Common myeloid progenitor, CD34-positive (primary cell): ENCODE measurements at regions not wholly inside any gene's neighbourhood (a gene's known extent, or its start where the extent isn't known, plus 50 kb on each side); places are given as distances from the start of the nearest gene placed in this dataset.

ENCODE experiments used
- CTCF ChIA-PET: fragments of 350-600 bp; sonication (Branson Sonifier 250); formaldehyde crosslinking; loops from one replicate; lab custom pipeline; 2021; ENCODE audit warnings: antibody characterized with exemption; lab: Charles Lee
- POLR2A ChIA-PET: fragments of 350-600 bp; sonication (Branson Sonifier 250); formaldehyde crosslinking; loops from one replicate; lab custom pipeline; 2021; ENCODE audit warnings: antibody characterized with exemption; lab: Charles Lee
- DNase-seq, 3 donors: peaks; one replicate each; pipeline versions ENCODE4 v3.0.0 to v3.0.0-alpha.2; 2013
- H3K27ac ChIP-seq, 2 experiments: 1 replicate in 1 of 2; 2 replicates in 1 of 2; pipeline ENCODE4 v1.7.0; 2013; ENCODE audit warnings: inconsistent platforms in 2 of 2, low read length in 2 of 2, mild to moderate bottlenecking in 2 of 2, low read depth in 1 of 2, moderate library complexity in 1 of 2; ENCODE audit not compliant: severe bottlenecking in 2 of 2, insufficient read depth in 1 of 2, poor library complexity in 1 of 2
- H3K27me3 ChIP-seq, 5 experiments: replicated peaks in 2 of 5; 1 replicate in 3 of 5; 2 replicates in 2 of 5; pipeline versions ENCODE4 v1.6.1 to v1.7.0; 2013; ENCODE audit warnings: low read length in 4 of 5, mild to moderate bottlenecking in 2 of 5, moderate library complexity in 2 of 5, inconsistent platforms in 1 of 5; ENCODE audit not compliant: insufficient read depth in 5 of 5, control insufficient read depth in 4 of 5
- H3K36me3 ChIP-seq, 4 experiments: 1 replicate in 2 of 4; 2 replicates in 2 of 4; pipeline versions ENCODE4 v1.6.1 to v1.7.0; 2013; ENCODE audit warnings: low read length in 3 of 4, control low read depth in 1 of 4, mild to moderate bottlenecking in 1 of 4; ENCODE audit not compliant: control insufficient read depth in 4 of 4, insufficient read depth in 4 of 4
- H3K4me1 ChIP-seq, 4 experiments: 1 replicate in 3 of 4; 2 replicates in 1 of 4; pipeline versions ENCODE4 v1.6.1 to v1.7.1; 2013; ENCODE audit warnings: low read length in 3 of 4, mild to moderate bottlenecking in 3 of 4, control low read depth in 1 of 4, inconsistent platforms in 1 of 4, moderate library complexity in 1 of 4; ENCODE audit not compliant: control insufficient read depth in 4 of 4, insufficient read depth in 4 of 4; ENCODE audit errors: control extremely low read depth in 1 of 4
- H3K4me3 ChIP-seq, 7 experiments: 1 replicate in 4 of 7; 2 replicates in 3 of 7; pipeline versions ENCODE4 v1.5.1 to v1.7.0; 2013; ENCODE audit warnings: mild to moderate bottlenecking in 7 of 7, low read length in 6 of 7, moderate library complexity in 6 of 7, inconsistent platforms in 2 of 7, low read depth in 2 of 7, control low read depth in 1 of 7; ENCODE audit not compliant: insufficient read depth in 4 of 7, control insufficient read depth in 1 of 7; ENCODE audit errors: extremely low read depth in 1 of 7
- H3K9me3 ChIP-seq, 5 experiments: 1 replicate in 4 of 5; 2 replicates in 1 of 5; pipeline versions ENCODE4 v1.6.1 to v1.7.1; 2013; ENCODE audit warnings: low read length in 4 of 5, mild to moderate bottlenecking in 2 of 5, inconsistent platforms in 1 of 5, low read depth in 1 of 5, moderate library complexity in 1 of 5; ENCODE audit not compliant: control insufficient read depth in 4 of 5, insufficient read depth in 2 of 5; ENCODE audit errors: control extremely low read depth in 1 of 5
- WGBS: methylation state at CpG from one replicate; pipeline ENCODE4 v1.1.5; 2013; ENCODE audit not compliant: insufficient coverage; 5-methylcytosine and 5-hydroxymethylcytosine counted together

GRCh38 chr13:84684804-84685203, 802.5 kb upstream of the SLITRK1 start:
- WGBS = 97% methylated on average over 5 of the region's 6 CpGs
- CTCF ChIA-PET = no interaction called here
- no peaks in the 10 kb centered on the region for H3K4me1 ChIP-seq
- no peak overlapping the region for H3K27ac ChIP-seq
- H3K9me3 ChIP-seq = peaks cover 0 to 12% (median 7%) of the 10 kb centered on the region in 5 experiments
- H3K36me3 ChIP-seq = no peaks in the 10 kb centered on the region
- POLR2A ChIA-PET = no interaction called here
- H3K27me3 ChIP-seq = no peaks in the 10 kb centered on the region
- no peak for DNase-seq
- no peak overlapping the region for H3K4me3 ChIP-seq

DNA sequence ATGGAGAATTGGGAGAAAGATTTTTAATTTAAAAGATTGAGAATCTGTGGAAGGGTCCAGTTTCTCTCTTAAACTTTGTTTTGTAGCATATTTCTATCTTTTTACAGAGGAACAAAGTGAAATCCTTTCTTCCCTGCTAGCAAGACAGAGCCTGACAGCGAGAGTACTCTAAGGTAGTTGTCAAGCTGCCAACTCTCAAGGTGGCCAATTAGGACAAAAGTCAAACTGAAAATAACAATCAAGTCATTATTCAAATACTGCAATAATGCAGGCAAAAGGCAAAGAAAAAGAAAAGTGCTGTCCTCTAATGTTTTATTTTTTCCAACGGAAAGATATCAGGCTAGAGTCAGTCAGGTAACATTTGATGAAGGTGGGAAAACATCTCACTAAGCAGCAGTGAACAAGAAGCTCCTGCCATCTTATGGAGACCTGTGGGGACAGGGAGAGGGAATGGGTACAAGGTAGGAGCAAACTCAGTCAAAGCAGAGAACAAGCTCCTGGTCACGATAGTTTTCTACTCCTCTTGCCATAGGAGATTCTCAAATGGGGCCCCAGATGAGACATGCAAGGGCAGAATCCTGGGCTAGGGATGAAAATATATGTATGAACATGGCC, 801.9 kb upstream of the SLITRK1 start:
- POLR2A ChIA-PET = no interaction called here
- no peaks in the 10 kb centered on the region for H3K36me3 ChIP-seq
- WGBS = 100% methylated on average over 2 of the region's 3 CpGs
- no peaks in the 10 kb centered on the region for H3K4me1 ChIP-seq
- CTCF ChIA-PET = no interaction called here
- H3K4me3 ChIP-seq = no peak overlapping the region
- no peaks in the 10 kb centered on the region for H3K27me3 ChIP-seq
- peaks cover 0 to 12% (median 5%) of the 10 kb centered on the region in 5 experiments for H3K9me3 ChIP-seq
- DNase-seq = no peak
- no peak overlapping the region for H3K27ac ChIP-seq

DNA sequence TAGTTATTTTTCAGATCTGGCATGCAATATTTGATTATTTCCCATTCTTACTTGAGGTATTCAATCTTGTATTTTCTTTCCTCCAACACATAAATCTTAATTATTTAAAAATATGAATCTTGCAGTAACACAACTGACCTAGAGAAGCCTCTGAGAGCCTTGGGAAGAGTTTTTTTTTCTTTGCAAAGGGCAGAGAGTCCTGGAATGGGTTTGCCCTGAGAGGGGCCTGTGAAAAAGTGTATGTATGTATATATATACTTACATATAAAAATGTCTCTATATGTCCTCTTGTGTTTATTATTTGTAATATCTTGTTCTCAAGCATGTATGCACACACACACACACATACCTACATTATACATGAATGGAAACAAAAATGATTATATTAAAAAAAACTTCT, 801.2 kb upstream of the SLITRK1 start:
- Histone ChIP-seq H3K27me3 (no peaks in the 10 kb centered on the region), H3K36me3 (no peaks in the 10 kb centered on the region), H3K9me3 (peaks cover 0 to 12% (median 5%) of the 10 kb centered on the region in 5 experiments), H3K4me3 (no peak overlapping the region), H3K27ac (no peak overlapping the region), H3K4me1 (no peaks in the 10 kb centered on the region)
- POLR2A ChIA-PET = no interaction called here
- no peak for DNase-seq
- CTCF ChIA-PET = no interaction called here

DNA sequence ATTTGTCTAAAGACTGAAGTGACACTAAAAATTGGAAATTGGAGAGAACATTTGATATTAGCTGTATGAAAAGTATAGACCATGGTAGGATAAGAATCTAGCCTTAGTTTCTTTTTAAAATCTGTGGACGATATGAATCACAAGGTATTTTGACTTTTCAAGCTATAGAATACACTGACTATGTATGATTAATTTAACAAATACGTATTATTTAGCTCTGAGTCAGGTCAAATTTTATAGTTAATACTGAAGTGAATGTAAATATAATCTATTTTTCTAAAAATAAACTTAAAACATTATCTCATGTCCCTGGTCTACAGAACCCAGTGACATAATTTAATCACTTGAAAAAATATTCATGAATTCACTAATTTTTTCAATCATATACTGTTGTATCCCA, 795.6 kb upstream of the SLITRK1 start:
- Histone ChIP-seq H3K4me1 (no peaks in the 10 kb centered on the region), H3K4me3 (no peak overlapping the region), H3K27me3 (no peaks in the 10 kb centered on the region), H3K9me3 (peaks cover 0 to 3% (median 2%) of the 10 kb centered on the region in 5 experiments), H3K36me3 (no peaks in the 10 kb centered on the region), H3K27ac (no peak overlapping the region)
- WGBS = no CpG with 5 or more reads among the region's 2 CpGs
- no peak for DNase-seq
- ChIA-PET POLR2A (no interaction called here), CTCF (no interaction called here)

DNA sequence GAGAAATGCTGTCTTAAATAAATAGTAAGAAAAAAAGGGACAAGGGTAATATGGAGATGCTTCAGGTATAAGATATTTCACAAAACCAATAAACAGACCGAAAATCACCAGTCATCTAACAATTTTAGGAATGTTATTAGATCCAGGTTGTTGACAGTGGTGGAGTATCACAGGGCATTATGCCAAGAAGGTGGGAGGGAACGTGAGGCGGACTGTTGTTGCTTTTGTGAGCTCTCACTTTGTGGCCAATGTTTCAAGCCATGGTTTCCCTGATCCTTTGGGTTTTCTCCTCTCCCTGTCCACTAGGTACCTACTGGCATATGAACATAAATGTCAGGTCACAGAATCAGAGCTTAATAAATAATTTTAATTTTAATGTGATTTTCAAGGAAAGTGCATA, 790.3 kb upstream of the SLITRK1 start:
- Histone ChIP-seq H3K9me3 (peaks cover 0 to 3% (median 0%) of the 10 kb centered on the region in 5 experiments), H3K4me1 (no peaks in the 10 kb centered on the region), H3K27me3 (no peaks in the 10 kb centered on the region), H3K36me3 (no peaks in the 10 kb centered on the region), H3K27ac (no peak overlapping the region), H3K4me3 (no peak overlapping the region)
- no CpG with 5 or more reads among the region's 3 CpGs for WGBS
- POLR2A ChIA-PET = no interaction called here
- no peak for DNase-seq
- CTCF ChIA-PET = no interaction called here

DNA sequence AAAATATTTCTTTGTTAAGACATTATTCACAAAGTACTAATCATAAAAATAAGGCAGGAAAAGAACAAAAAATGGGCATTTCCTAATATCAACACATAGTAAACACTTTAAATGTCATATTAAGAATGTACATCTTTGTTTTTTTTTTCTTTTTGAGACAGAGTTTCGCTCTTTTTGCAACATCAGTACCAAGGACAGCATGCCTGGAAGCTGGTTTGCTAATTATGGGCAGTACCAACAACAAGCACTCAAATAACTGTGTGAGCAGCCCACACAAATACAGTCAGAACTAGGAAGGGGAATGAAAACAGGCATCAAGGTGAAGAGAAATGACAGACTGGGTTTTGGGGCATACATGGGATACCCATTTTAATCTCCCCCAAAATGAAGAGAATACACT, 788.0 kb upstream of the SLITRK1 start:
- H3K4me3 ChIP-seq = no peak overlapping the region
- H3K27me3 ChIP-seq = no peaks in the 10 kb centered on the region
- H3K4me1 ChIP-seq = no peaks in the 10 kb centered on the region
- POLR2A ChIA-PET = no interaction called here
- H3K27ac ChIP-seq = no peak overlapping the region
- no CpG with 5 or more reads among the region's 1 CpG for WGBS
- H3K9me3 ChIP-seq = peaks cover 0 to 2% (median 0%) of the 10 kb centered on the region in 5 experiments
- H3K36me3 ChIP-seq = no peaks in the 10 kb centered on the region
- CTCF ChIA-PET = no interaction called here
- DNase-seq = no peak

GRCh38 chr13:84668637-84669036, 786.4 kb upstream of the SLITRK1 start:
- WGBS = no CpG with 5 or more reads among the region's 1 CpG
- Histone ChIP-seq H3K36me3 (no peaks in the 10 kb centered on the region), H3K9me3 (no peaks in the 10 kb centered on the region), H3K27ac (no peak overlapping the region), H3K27me3 (no peaks in the 10 kb centered on the region), H3K4me1 (no peaks in the 10 kb centered on the region), H3K4me3 (no peak overlapping the region)
- CTCF ChIA-PET = no interaction called here
- POLR2A ChIA-PET = no interaction called here
- no peak for DNase-seq
